IMR-90 (cell line): ENCODE measurements at regions not wholly inside any gene's neighbourhood (a gene's known extent, or its start where the extent isn't known, plus 50 kb on each side); places are given as distances from the start of the nearest gene placed in this dataset.

Experiments used
- ATAC-seq: fragments of 200-7000 bp; cut with Tn5 transposase; 2 replicates; pipeline ENCODE4 v1.9.1; 2020; ENCODE audit warnings: low read depth, mild to moderate bottlenecking, moderate library complexity
- BruUV-seq: library from RNA; stranded (reverse); fragments of 400-500 nt; replicated peaks from 2 replicates; lab custom pipeline; 2021; lab: Mats Ljungman, UMichigan
- CTCF ChIA-PET: fragments of 300-600 bp; formaldehyde crosslinking; extraction: SDS; loops from one replicate; lab custom pipeline; 2021; ENCODE audit warnings: antibody characterized with exemption; lab: Yijun Ruan, JAX
- POLR2A ChIA-PET: fragments of 300-600 bp; sonication (Branson Sonifier 250); formaldehyde crosslinking; loops from one replicate; lab custom pipeline; 2022; ENCODE audit warnings: antibody characterized with exemption; ENCODE audit not compliant: unreplicated experiment; lab: Charles Lee
- DNase-seq: peaks from one replicate; pipeline ENCODE4 v3.0.0; 2013
- H2AFZ ChIP-seq: replicated peaks from 2 replicates; pipeline ENCODE3; 2013; ENCODE audit warnings: low read length, mild to moderate bottlenecking; ENCODE audit not compliant: poor library complexity
- H2AK5ac ChIP-seq: 2 replicates; pipeline ENCODE4 v1.6.1; 2013; ENCODE audit warnings: low read depth, low read length, inconsistent platforms
- H2AK9ac ChIP-seq: replicated peaks from 2 replicates; pipeline ENCODE3; 2013; ENCODE audit warnings: mild to moderate bottlenecking, low read depth, low read length, moderate library complexity; ENCODE audit not compliant: poor library complexity
- H2BK120ac ChIP-seq: 2 replicates; pipeline ENCODE4 v1.6.1; 2013; ENCODE audit warnings: low read depth, low read length, inconsistent platforms
- H2BK15ac ChIP-seq: 3 replicates; pipeline ENCODE4 v1.6.1; 2013; ENCODE audit warnings: low read depth, low read length, inconsistent platforms
- H2BK20ac ChIP-seq: 2 replicates; pipeline ENCODE4 v1.6.1; 2013; ENCODE audit warnings: low read depth, mild to moderate bottlenecking, inconsistent platforms, low read length, moderate library complexity
- H2BK5ac ChIP-seq: 2 replicates; pipeline ENCODE4 v1.6.1; 2013; ENCODE audit warnings: mild to moderate bottlenecking, low read depth, low read length, inconsistent platforms; ENCODE audit not compliant: poor library complexity, severe bottlenecking
- H3K14ac ChIP-seq: replicated peaks from 2 replicates; pipeline ENCODE4 v1.6.1; 2013; ENCODE audit warnings: low read depth, low read length, inconsistent platforms
- H3K18ac ChIP-seq: 2 replicates; pipeline ENCODE4 v1.6.1; 2013; ENCODE audit warnings: low read depth, low read length, control low read depth
- H3K23ac ChIP-seq: 2 replicates; pipeline ENCODE4 v1.6.1; 2013; ENCODE audit warnings: low read depth, low read length, inconsistent platforms
- H3K27ac ChIP-seq: 2 replicates; pipeline ENCODE4 v1.5.1; 2013; ENCODE audit warnings: mild to moderate bottlenecking, control low read depth, low read length; ENCODE audit not compliant: insufficient read depth
- H3K27me3 ChIP-seq: 2 replicates; pipeline ENCODE4 v1.6.1; 2013; ENCODE audit warnings: low read length; ENCODE audit not compliant: control insufficient read depth, insufficient read depth
- H3K36me3 ChIP-seq: 2 replicates; pipeline ENCODE4 v1.6.1; 2013; ENCODE audit warnings: low read length, mixed read lengths; ENCODE audit not compliant: control insufficient read depth, insufficient read depth
- H3K4ac ChIP-seq: 2 replicates; pipeline ENCODE4 v1.6.1; 2013; ENCODE audit warnings: low read depth, low read length, inconsistent platforms
- H3K4me1 ChIP-seq: 2 replicates; pipeline ENCODE4 v1.6.1; 2013; ENCODE audit warnings: low read length, mixed read lengths; ENCODE audit not compliant: control insufficient read depth, insufficient read depth
- H3K4me2 ChIP-seq: 2 replicates; pipeline ENCODE4 v1.6.1; 2013; ENCODE audit warnings: low read depth, mild to moderate bottlenecking, control low read depth, low read length, moderate library complexity
- H3K4me3 ChIP-seq: 2 replicates; pipeline ENCODE4 v1.5.1; 2013; ENCODE audit warnings: low read depth, mild to moderate bottlenecking, control low read depth, low read length, moderate library complexity; ENCODE audit not compliant: insufficient read depth
- H3K56ac ChIP-seq: 2 replicates; pipeline ENCODE4 v1.6.1; 2013; ENCODE audit warnings: low read length, inconsistent platforms; ENCODE audit not compliant: insufficient read depth; ENCODE audit errors: extremely low read depth
- H3K79me1 ChIP-seq, 2 experiments: 2 replicates each; pipeline ENCODE4 v1.6.1; 2013; ENCODE audit warnings: low read length in 2 of 2, inconsistent platforms in 1 of 2, low read depth in 1 of 2
- H3K9ac ChIP-seq: 2 replicates; pipeline ENCODE4 v1.6.1; 2013; ENCODE audit warnings: low read depth, low read length, control low read depth
- H3K9me1 ChIP-seq: 2 replicates; pipeline ENCODE4 v1.6.1; 2013; ENCODE audit warnings: low read length, inconsistent platforms; ENCODE audit not compliant: insufficient read depth
- H3K9me3 ChIP-seq: 2 replicates; pipeline ENCODE4 v1.6.1; 2013; ENCODE audit warnings: low read length; ENCODE audit not compliant: control insufficient read depth, insufficient read depth
- H4K20me1 ChIP-seq: 2 replicates; pipeline ENCODE4 v1.6.1; 2013; ENCODE audit warnings: low read length, inconsistent platforms; ENCODE audit not compliant: insufficient read depth
- H4K5ac ChIP-seq: 2 replicates; pipeline ENCODE4 v1.6.1; 2013; ENCODE audit warnings: mild to moderate bottlenecking, low read depth, low read length, control low read depth
- H4K8ac ChIP-seq, 2 experiments: 2 replicates each; pipeline ENCODE4 v1.6.1; 2013; ENCODE audit warnings: low read depth in 2 of 2, low read length in 2 of 2, control low read depth in 1 of 2, inconsistent platforms in 1 of 2
- H4K91ac ChIP-seq: 2 replicates; pipeline ENCODE4 v1.6.1; 2013; ENCODE audit warnings: low read depth, low read length, inconsistent platforms; ENCODE audit not compliant: insufficient read depth
- CHD1 ChIP-seq: IDR thresholded peaks from 2 replicates; pipeline ENCODE4 v1.6.1; 2012; ENCODE audit warnings: low read depth, low read length, improper control_type of control experiment
- CTCF ChIP-seq: conservative IDR thresholded peaks from 2 replicates; pipeline ENCODE4 v1.5.1; 2012; ENCODE audit warnings: mild to moderate bottlenecking, low read depth, low read length, improper control_type of control experiment
- FOS ChIP-seq: fragments of 150-350 bp; IDR thresholded peaks from 2 replicates; pipeline ENCODE4 v1.6.1; 2016; ENCODE audit warnings: low read depth, low read length
- POLR2A ChIP-seq: IDR thresholded peaks from 2 replicates; pipeline ENCODE4 v1.6.1; 2012; ENCODE audit warnings: mild to moderate bottlenecking, low read depth, low read length
- RCOR1 ChIP-seq: IDR thresholded peaks from 2 replicates; pipeline ENCODE4 v1.6.1; 2012; ENCODE audit warnings: mild to moderate bottlenecking, low read length, improper control_type of control experiment; ENCODE audit not compliant: insufficient replicate concordance
- WGBS, 2 experiments: methylation state at CpG; one replicate each; pipeline versions ENCODE4 v1.1.5 to v1.1.7; 2013; ENCODE audit warnings: missing lambda C conversion rate in 2 of 2; ENCODE audit not compliant: insufficient read length in 1 of 2; ENCODE audit errors: extremely low coverage in 2 of 2; 5-methylcytosine and 5-hydroxymethylcytosine counted together
- dilution Hi-C: fragments of 300-500 bp; cut with HindIII; formaldehyde crosslinking; loops from one replicate; pipeline ENCODE4 v1.14.3; 2018; ENCODE audit warnings: low sequenced_read_pairs; ENCODE audit not compliant: unreplicated experiment
- in situ Hi-C: fragments of 300-500 bp; cut with MboI; formaldehyde crosslinking; loops from 3 replicates; pipeline ENCODE4 v1.14.3; 2019; ENCODE audit warnings: low sequenced_read_pairs, inconsistent platforms, mixed read lengths
- intact Hi-C: fragments of 100-400 bp; cut with micrococcal nuclease; formaldehyde crosslinking; loops from 2 replicates; pipeline ENCODE4 v1.10.0; 2022

- DNase-seq (no peak), ATAC-seq (no peak)
- in situ Hi-C loops = no loop called here
- Histone ChIP-seq H3K9ac (no peak overlapping the region), H3K79me1 (no peaks in the 10 kb centered on the region), H3K4me1 (no peaks in the 10 kb centered on the region), H2AK9ac (no peak overlapping the region), H3K27me3 (no peaks in the 10 kb centered on the region), H3K14ac (no peak overlapping the region), H4K5ac (no peak overlapping the region), H3K9me1 (no peaks in the 10 kb centered on the region), H3K4ac (no peak overlapping the region), H3K36me3 (no peaks in the 10 kb centered on the region), H3K56ac (no peak overlapping the region), H3K9me3 (peaks cover 10% of the 10 kb centered on the region; the same call in 1 of the 2 replicates), H4K20me1 (no peaks in the 10 kb centered on the region), H4K8ac (no peak overlapping the region), H4K91ac (no peak overlapping the region), H3K18ac (no peak overlapping the region), H2BK20ac (no peak overlapping the region), H3K4me2 (no peak overlapping the region), H2BK5ac (no peak overlapping the region), H3K4me3 (no peak overlapping the region), H2AFZ (no peak overlapping the region), H2BK120ac (no peak overlapping the region), H2AK5ac (no peak overlapping the region), H3K27ac (no peak overlapping the region), H2BK15ac (no peak overlapping the region), H3K23ac (no peak overlapping the region)
- WGBS, 2 experiments = 65% methylated on average over 3 of the region's 4 CpGs; no CpG with 5 or more reads in 1 of the 2 experiments
- intact Hi-C loops = no loop called here
- BruUV-seq = no TSS peak
- POLR2A ChIA-PET = no interaction called here
- CTCF ChIA-PET = no interaction called here
- TF ChIP-seq CHD1 (no peak), RCOR1 (no peak), CTCF (no peak), POLR2A (no peak), FOS (no peak)
- dilution Hi-C loops = no loop called here
These were observed 111.7 kb upstream of the MAF start for GRCh38 chr16:79712276-79712675.
